WTC11 (cell line): ENCODE measurements at regions not wholly inside any gene's neighbourhood (a gene's known extent, or its start where the extent isn't known, plus 50 kb on each side); places are given as distances from the start of the nearest gene placed in this dataset.

Experiments used
- ATAC-seq: fragments of 200-7000 bp; cut with Tn5 transposase; 2 replicates; pipeline ENCODE4 v1.10.0; 2021; ENCODE audit warnings: mild to moderate bottlenecking, moderate library complexity
- CTCF ChIA-PET: fragments of 300-600 bp; sonication (Branson Sonifier 250); formaldehyde crosslinking; loops from one replicate; lab custom pipeline; 2021; ENCODE audit warnings: antibody characterized with exemption; lab: Charles Lee
- POLR2A ChIA-PET: fragments of 350-600 bp; sonication (Branson Sonifier 250); formaldehyde crosslinking; loops from one replicate; lab custom pipeline; 2021; ENCODE audit warnings: antibody characterized with exemption; lab: Charles Lee
- DNase-seq: peaks from one replicate; pipeline ENCODE4 v3.0.0; 2021; ENCODE audit warnings: low spot score
- H3K27ac Mint-ChIP-seq: 2 replicates; pipeline ENCODE4 v1.8.0; 2021; ENCODE audit warnings: mixed read lengths
- H3K27me3 Mint-ChIP-seq: 2 replicates; pipeline ENCODE4 v1.8.0; 2021; ENCODE audit warnings: low read depth, mild to moderate bottlenecking, moderate library complexity, mixed read lengths
- H3K36me3 Mint-ChIP-seq: 2 replicates; pipeline ENCODE4 v1.8.0; 2021; ENCODE audit warnings: mixed read lengths
- H3K4me1 Mint-ChIP-seq: 2 replicates; pipeline ENCODE4 v1.8.0; 2022; ENCODE audit warnings: mixed read lengths
- H3K4me3 Mint-ChIP-seq: 2 replicates; pipeline ENCODE4 v1.8.0; 2021; ENCODE audit warnings: mild to moderate bottlenecking, moderate library complexity, mixed read lengths
- H3K9me3 Mint-ChIP-seq: 2 replicates; pipeline ENCODE4 v1.8.0; 2021; ENCODE audit warnings: mixed read lengths
- GRHL2 ChIP-seq: fragments of 250-450 bp; sonication (Bioruptor Pico); IDR thresholded peaks from 2 replicates; pipeline ENCODE4 v1.8.0; 2022; ENCODE audit warnings: mild to moderate bottlenecking, moderate library complexity; ENCODE audit not compliant: insufficient replicate concordance, severe bottlenecking
- HMGA2 ChIP-seq: fragments of 250-450 bp; sonication (Bioruptor Pico); IDR thresholded peaks from 2 replicates; pipeline ENCODE4 v1.4.0; 2021; ENCODE audit warnings: mild to moderate bottlenecking, moderate library complexity
- KAT7 ChIP-seq: sonication (generic); formaldehyde crosslinking; IDR thresholded peaks from 2 replicates; pipeline ENCODE4 v1.8.1; 2023; ENCODE audit warnings: missing genetic modification reagents, mild to moderate bottlenecking, borderline replicate concordance
- MXD4 ChIP-seq: fragments of 250-450 bp; sonication (Bioruptor Pico); IDR thresholded peaks from 2 replicates; pipeline ENCODE4 v1.8.0; 2021; ENCODE audit warnings: mild to moderate bottlenecking, moderate library complexity, borderline replicate concordance
- NR1H2 ChIP-seq: sonication (generic); formaldehyde crosslinking; IDR thresholded peaks from 2 replicates; pipeline ENCODE4 v1.9.0; 2021; ENCODE audit warnings: mild to moderate bottlenecking, moderate library complexity, missing genetic modification reagents
- OVOL2 ChIP-seq: fragments of 250-450 bp; sonication (Bioruptor Pico); IDR thresholded peaks from 2 replicates; pipeline ENCODE4 v1.9.0; 2021; ENCODE audit warnings: mild to moderate bottlenecking, borderline replicate concordance
- RORB ChIP-seq: fragments of 250-450 bp; sonication (Bioruptor Pico); IDR thresholded peaks from 2 replicates; pipeline ENCODE4 v1.9.0; 2021; ENCODE audit warnings: mild to moderate bottlenecking
- SMAD3 ChIP-seq: sonication (generic); formaldehyde crosslinking; IDR thresholded peaks from 2 replicates; pipeline ENCODE4 v1.8.0; 2022; ENCODE audit warnings: missing genetic modification reagents, mild to moderate bottlenecking, borderline replicate concordance
- ZNF232 ChIP-seq: sonication (generic); formaldehyde crosslinking; IDR thresholded peaks from 2 replicates; pipeline ENCODE4 v1.8.0; 2022; ENCODE audit warnings: mild to moderate bottlenecking, missing genetic modification reagents
- TF ChIP-seq, protein P1 (sequence below): sonication (generic); formaldehyde crosslinking; IDR thresholded peaks from 2 replicates; pipeline ENCODE4 v1.8.1; 2023; ENCODE audit warnings: mild to moderate bottlenecking, missing genetic modification reagents, moderate library complexity
- TF ChIP-seq, protein P2 (sequence below): fragments of 200-600 bp; IDR thresholded peaks from 2 replicates; pipeline ENCODE4 v1.8.0; 2022; ENCODE audit warnings: antibody characterized with exemption
- TF ChIP-seq, protein P3 (sequence below): fragments of 250-450 bp; sonication (Bioruptor Pico); IDR thresholded peaks from 2 replicates; pipeline ENCODE4 v1.9.0; 2021; ENCODE audit warnings: mild to moderate bottlenecking
- TF ChIP-seq, protein P4 (sequence below): fragments of 250-450 bp; sonication (Bioruptor Pico); IDR thresholded peaks from 2 replicates; pipeline ENCODE4 v1.9.0; 2021; ENCODE audit warnings: mild to moderate bottlenecking
- TF ChIP-seq, protein P5 (sequence below): sonication (generic); formaldehyde crosslinking; IDR thresholded peaks from 2 replicates; pipeline ENCODE4 v1.8.0; 2023; ENCODE audit warnings: mild to moderate bottlenecking, missing genetic modification reagents
- TF ChIP-seq, protein P6 (sequence below): sonication (generic); formaldehyde crosslinking; IDR thresholded peaks from 2 replicates; pipeline ENCODE4 v1.8.1; 2022; ENCODE audit warnings: missing genetic modification reagents, borderline replicate concordance
- TF ChIP-seq, protein P7 (sequence below): fragments of 250-450 bp; sonication (Bioruptor Pico); IDR thresholded peaks from 2 replicates; pipeline ENCODE4 v2.1.2; 2022; ENCODE audit warnings: mild to moderate bottlenecking, moderate library complexity

DNA sequence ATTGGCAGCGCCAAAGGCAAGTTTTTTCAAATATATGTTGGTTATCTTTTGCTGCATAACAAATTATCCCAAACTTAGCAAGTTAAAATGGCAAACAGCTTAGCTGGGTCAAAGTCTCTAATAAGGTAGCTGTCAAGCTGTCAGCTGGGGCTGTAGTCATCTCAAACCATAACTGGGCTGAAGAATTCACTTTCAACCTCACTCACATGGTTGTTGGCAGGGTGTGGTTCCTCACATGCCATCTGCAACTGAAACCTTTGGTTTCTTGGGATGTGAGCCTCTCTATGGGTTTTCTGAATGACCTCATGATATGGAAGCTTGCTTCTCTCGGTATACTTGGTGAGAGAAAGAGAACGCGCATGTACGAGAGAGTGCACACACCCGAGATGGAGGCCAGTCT, 125.4 kb downstream of the LRIG3 start (continued):
- TF ChIP-seq, protein P1, sequence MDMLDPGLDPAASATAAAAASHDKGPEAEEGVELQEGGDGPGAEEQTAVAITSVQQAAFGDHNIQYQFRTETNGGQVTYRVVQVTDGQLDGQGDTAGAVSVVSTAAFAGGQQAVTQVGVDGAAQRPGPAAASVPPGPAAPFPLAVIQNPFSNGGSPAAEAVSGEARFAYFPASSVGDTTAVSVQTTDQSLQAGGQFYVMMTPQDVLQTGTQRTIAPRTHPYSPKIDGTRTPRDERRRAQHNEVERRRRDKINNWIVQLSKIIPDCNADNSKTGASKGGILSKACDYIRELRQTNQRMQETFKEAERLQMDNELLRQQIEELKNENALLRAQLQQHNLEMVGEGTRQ (CRISPR knock-in tag), result no peak
- TF ChIP-seq HMGA2 (CRISPR knock-in tag) (no peak), NR1H2 (CRISPR knock-in tag) (no peak), GRHL2 (CRISPR knock-in tag) (no peak), MXD4 (CRISPR knock-in tag) (no peak), ZNF232 (CRISPR knock-in tag) (no peak), OVOL2 (CRISPR knock-in tag) (no peak), RORB (CRISPR knock-in tag) (no peak)
- TF ChIP-seq, protein P2, sequence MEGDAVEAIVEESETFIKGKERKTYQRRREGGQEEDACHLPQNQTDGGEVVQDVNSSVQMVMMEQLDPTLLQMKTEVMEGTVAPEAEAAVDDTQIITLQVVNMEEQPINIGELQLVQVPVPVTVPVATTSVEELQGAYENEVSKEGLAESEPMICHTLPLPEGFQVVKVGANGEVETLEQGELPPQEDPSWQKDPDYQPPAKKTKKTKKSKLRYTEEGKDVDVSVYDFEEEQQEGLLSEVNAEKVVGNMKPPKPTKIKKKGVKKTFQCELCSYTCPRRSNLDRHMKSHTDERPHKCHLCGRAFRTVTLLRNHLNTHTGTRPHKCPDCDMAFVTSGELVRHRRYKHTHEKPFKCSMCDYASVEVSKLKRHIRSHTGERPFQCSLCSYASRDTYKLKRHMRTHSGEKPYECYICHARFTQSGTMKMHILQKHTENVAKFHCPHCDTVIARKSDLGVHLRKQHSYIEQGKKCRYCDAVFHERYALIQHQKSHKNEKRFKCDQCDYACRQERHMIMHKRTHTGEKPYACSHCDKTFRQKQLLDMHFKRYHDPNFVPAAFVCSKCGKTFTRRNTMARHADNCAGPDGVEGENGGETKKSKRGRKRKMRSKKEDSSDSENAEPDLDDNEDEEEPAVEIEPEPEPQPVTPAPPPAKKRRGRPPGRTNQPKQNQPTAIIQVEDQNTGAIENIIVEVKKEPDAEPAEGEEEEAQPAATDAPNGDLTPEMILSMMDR, result no peak
- TF ChIP-seq, protein P3, sequence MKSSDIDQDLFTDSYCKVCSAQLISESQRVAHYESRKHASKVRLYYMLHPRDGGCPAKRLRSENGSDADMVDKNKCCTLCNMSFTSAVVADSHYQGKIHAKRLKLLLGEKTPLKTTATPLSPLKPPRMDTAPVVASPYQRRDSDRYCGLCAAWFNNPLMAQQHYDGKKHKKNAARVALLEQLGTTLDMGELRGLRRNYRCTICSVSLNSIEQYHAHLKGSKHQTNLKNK (CRISPR knock-in tag), result no peak
- TF ChIP-seq, protein P4, sequence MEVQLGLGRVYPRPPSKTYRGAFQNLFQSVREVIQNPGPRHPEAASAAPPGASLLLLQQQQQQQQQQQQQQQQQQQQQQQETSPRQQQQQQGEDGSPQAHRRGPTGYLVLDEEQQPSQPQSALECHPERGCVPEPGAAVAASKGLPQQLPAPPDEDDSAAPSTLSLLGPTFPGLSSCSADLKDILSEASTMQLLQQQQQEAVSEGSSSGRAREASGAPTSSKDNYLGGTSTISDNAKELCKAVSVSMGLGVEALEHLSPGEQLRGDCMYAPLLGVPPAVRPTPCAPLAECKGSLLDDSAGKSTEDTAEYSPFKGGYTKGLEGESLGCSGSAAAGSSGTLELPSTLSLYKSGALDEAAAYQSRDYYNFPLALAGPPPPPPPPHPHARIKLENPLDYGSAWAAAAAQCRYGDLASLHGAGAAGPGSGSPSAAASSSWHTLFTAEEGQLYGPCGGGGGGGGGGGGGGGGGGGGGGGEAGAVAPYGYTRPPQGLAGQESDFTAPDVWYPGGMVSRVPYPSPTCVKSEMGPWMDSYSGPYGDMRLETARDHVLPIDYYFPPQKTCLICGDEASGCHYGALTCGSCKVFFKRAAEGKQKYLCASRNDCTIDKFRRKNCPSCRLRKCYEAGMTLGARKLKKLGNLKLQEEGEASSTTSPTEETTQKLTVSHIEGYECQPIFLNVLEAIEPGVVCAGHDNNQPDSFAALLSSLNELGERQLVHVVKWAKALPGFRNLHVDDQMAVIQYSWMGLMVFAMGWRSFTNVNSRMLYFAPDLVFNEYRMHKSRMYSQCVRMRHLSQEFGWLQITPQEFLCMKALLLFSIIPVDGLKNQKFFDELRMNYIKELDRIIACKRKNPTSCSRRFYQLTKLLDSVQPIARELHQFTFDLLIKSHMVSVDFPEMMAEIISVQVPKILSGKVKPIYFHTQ, result no peak
- TF ChIP-seq, protein P5, sequence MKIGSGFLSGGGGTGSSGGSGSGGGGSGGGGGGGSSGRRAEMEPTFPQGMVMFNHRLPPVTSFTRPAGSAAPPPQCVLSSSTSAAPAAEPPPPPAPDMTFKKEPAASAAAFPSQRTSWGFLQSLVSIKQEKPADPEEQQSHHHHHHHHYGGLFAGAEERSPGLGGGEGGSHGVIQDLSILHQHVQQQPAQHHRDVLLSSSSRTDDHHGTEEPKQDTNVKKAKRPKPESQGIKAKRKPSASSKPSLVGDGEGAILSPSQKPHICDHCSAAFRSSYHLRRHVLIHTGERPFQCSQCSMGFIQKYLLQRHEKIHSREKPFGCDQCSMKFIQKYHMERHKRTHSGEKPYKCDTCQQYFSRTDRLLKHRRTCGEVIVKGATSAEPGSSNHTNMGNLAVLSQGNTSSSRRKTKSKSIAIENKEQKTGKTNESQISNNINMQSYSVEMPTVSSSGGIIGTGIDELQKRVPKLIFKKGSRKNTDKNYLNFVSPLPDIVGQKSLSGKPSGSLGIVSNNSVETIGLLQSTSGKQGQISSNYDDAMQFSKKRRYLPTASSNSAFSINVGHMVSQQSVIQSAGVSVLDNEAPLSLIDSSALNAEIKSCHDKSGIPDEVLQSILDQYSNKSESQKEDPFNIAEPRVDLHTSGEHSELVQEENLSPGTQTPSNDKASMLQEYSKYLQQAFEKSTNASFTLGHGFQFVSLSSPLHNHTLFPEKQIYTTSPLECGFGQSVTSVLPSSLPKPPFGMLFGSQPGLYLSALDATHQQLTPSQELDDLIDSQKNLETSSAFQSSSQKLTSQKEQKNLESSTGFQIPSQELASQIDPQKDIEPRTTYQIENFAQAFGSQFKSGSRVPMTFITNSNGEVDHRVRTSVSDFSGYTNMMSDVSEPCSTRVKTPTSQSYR (CRISPR knock-in tag), result no peak

DNA sequence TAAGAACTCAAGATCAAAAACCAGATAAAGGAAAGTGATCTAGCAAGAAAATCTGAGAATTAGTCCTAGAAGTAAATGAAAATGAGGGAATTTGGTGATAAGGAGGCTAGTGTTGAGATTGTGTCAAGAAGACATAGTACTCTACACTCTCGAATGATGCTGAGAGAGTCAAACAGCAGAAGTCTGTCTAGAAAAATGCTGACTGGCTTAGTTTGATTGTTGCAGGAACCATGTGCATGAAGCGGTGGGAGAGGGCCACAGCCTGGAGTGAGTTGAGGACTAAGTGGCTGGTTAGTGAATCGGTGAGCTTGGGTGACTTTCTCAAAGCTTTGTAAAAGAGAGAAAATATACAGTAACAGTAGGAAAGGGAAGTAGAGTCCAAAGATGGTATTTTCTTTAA, 124.5 kb downstream of the LRIG3 start:
- no peak overlapping the region for H3K27ac Mint-ChIP-seq
- TF ChIP-seq, protein P6, sequence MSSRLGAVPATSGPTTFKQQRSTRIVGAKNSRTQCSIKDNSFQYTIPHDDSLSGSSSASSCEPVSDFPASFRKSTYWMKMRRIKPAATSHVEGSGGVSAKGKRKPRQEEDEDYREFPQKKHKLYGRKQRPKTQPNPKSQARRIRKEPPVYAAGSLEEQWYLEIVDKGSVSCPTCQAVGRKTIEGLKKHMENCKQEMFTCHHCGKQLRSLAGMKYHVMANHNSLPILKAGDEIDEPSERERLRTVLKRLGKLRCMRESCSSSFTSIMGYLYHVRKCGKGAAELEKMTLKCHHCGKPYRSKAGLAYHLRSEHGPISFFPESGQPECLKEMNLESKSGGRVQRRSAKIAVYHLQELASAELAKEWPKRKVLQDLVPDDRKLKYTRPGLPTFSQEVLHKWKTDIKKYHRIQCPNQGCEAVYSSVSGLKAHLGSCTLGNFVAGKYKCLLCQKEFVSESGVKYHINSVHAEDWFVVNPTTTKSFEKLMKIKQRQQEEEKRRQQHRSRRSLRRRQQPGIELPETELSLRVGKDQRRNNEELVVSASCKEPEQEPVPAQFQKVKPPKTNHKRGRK (CRISPR knock-in tag), result no peak
- TF ChIP-seq SMAD3 (CRISPR knock-in tag) (no peak), KAT7 (CRISPR knock-in tag) (no peak)
- TF ChIP-seq, protein P7, sequence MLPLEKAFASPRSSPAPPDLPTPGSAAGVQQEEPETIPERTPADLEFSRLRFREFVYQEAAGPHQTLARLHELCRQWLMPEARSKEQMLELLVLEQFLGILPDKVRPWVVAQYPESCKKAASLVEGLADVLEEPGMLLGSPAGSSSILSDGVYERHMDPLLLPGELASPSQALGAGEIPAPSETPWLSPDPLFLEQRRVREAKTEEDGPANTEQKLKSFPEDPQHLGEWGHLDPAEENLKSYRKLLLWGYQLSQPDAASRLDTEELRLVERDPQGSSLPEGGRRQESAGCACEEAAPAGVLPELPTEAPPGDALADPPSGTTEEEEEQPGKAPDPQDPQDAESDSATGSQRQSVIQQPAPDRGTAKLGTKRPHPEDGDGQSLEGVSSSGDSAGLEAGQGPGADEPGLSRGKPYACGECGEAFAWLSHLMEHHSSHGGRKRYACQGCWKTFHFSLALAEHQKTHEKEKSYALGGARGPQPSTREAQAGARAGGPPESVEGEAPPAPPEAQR (CRISPR knock-in tag), result no peak
- TF ChIP-seq, all 79 proteins: peak for 0
- Mint-ChIP-seq H3K27me3 (no peaks in the 10 kb centered on the region; the same call in 1 of the 2 replicates), H3K36me3 (no peaks in the 10 kb centered on the region), H3K4me1 (no peaks in the 10 kb centered on the region), H3K4me3 (no peak overlapping the region), H3K9me3 (peaks cover 22% of the 10 kb centered on the region)
- ATAC-seq (no peak), DNase-seq (no peak)
- POLR2A ChIA-PET, result no interaction called here
- CTCF ChIA-PET, result interaction anchor here (1.2 kb wide), 1 partner anchor 125 kb away, joined by 3 read pairs; the partner anchor contains the start of gene LRIG3
